ENCODE measurements at regions not wholly inside any gene's neighbourhood (a gene's known extent, or its start where the extent isn't known, plus 50 kb on each side); places are given as distances from the start of the nearest gene placed in this dataset.
A peak's percentile ranks its signal among the peaks of the same experiment; 100 is the strongest.
"Not testable (repeated sequence)": the region's sequence is repeated elsewhere in the genome, so short reads cannot be mapped to it uniquely, and the experiment has no call there.

- DNase-seq = no peak
Observed at GRCh38 chr7:8314566-8314965, 52.6 kb upstream of the ICA1 start.

- DNase-seq = no peak
Observed at GRCh38 chr7:8319115-8319514, 57.1 kb upstream of the ICA1 start.

GRCh38 chr7:8320174-8320573 lies 58.2 kb upstream of the ICA1 start:
- DNase-seq = no peak

- no peak for DNase-seq
Observed at GRCh38 chr7:8321312-8321711, 59.3 kb upstream of the ICA1 start.

GRCh38 chr7:8322667-8323066 lies 60.7 kb upstream of the ICA1 start:
- DNase-seq = no peak

GRCh38 chr7:8325067-8325466 lies 63.1 kb upstream of the ICA1 start:
- no peak for DNase-seq

GRCh38 chr7:8327199-8327598 lies 65.2 kb upstream of the ICA1 start:
- DNase-seq = no peak

- no peak for DNase-seq
Observed at GRCh38 chr7:8338206-8338605, 76.2 kb upstream of the ICA1 start.

GRCh38 chr7:8343556-8343955 lies 81.6 kb upstream of the ICA1 start:
- DNase-seq = peak; percentile 96

GRCh38 chr7:8347395-8347794 lies 85.4 kb upstream of the ICA1 start:
- not testable (repeated sequence) for DNase-seq

- not testable (repeated sequence) for DNase-seq
Observed at GRCh38 chr7:8351654-8352053, 81.8 kb upstream of the NXPH1 start.

- no peak for DNase-seq
Observed at GRCh38 chr7:8353991-8354390, 79.4 kb upstream of the NXPH1 start.

GRCh38 chr7:8354503-8354902 lies 78.9 kb upstream of the NXPH1 start:
- DNase-seq = no peak

- no peak for DNase-seq
Observed at GRCh38 chr7:8356071-8356470, 77.3 kb upstream of the NXPH1 start.

- DNase-seq = no peak
Observed at GRCh38 chr7:8357536-8357935, 75.9 kb upstream of the NXPH1 start.

GRCh38 chr7:8360564-8361153 lies 72.8 kb upstream of the NXPH1 start:
- no peak for DNase-seq

- DNase-seq = no peak
Observed at GRCh38 chr7:8362723-8363369, 70.6 kb upstream of the NXPH1 start.

- DNase-seq = no peak
Observed at GRCh38 chr7:8363407-8364015, 69.9 kb upstream of the NXPH1 start.

- peak; percentile 33 for DNase-seq
Observed at GRCh38 chr7:8365499-8366110, 67.8 kb upstream of the NXPH1 start.

- DNase-seq = not testable (repeated sequence)
Observed at GRCh38 chr7:8368007-8368406, 65.4 kb upstream of the NXPH1 start.

GRCh38 chr7:8371742-8372141 lies 61.7 kb upstream of the NXPH1 start:
- DNase-seq = no peak

- no peak for DNase-seq
Observed at GRCh38 chr7:8373851-8374250, 59.6 kb upstream of the NXPH1 start.

GRCh38 chr7:8378349-8379019 lies 54.9 kb upstream of the NXPH1 start:
- DNase-seq = no peak

GRCh38 chr7:8379264-8379663 lies 54.1 kb upstream of the NXPH1 start:
- DNase-seq = peak; percentile 80

All from NCI-H1436 (cell line).